ENCODE measurements at regions not wholly inside any gene's neighbourhood (a gene's known extent, or its start where the extent isn't known, plus 50 kb on each side); places are given as distances from the start of the nearest gene placed in this dataset.

- TF ChIP-seq CTCF (IDR thresholded peaks at IDR 0.05; ENCODE audit: poor library complexity) (no peak), EZH2 (IDR thresholded peaks at IDR 0.05; ENCODE audit: borderline replicate concordance) (no peak), EZH2phosphoT487 (IDR thresholded peaks at IDR 0.05; ENCODE audit: low read depth, severe bottlenecking, unreplicated experiment) (no peak)
Observed at GRCh38 chr13:47832458-47832972, 168.6 kb downstream of the SUCLA2 start.

Data from hepatocyte (in vitro differentiated cells).